ENCODE measurements at regions not wholly inside any gene's neighbourhood (a gene's known extent, or its start where the extent isn't known, plus 50 kb on each side); places are given as distances from the start of the nearest gene placed in this dataset.

DNA sequence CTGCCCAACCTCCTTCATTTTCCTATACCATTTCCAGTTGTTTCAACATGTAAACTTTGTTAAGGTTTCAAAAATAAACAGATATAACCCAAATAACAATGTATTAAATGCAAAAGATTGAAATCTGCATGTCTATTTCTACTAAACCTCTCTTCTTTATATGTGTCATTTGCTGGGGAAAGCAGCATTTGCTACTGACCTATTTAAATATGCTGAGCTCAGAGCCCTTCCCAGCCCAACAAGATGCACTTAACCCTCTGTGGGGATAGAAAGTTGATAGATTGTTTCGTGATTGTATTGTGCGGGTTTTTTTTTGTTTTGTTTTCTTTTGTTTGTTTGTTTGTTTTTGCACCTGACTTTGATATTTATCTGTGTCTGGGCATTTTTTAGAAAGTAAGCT lies 139.5 kb downstream of the UCHL1 start:
- Histone ChIP-seq H3K4me1 (ENCODE audit: control insufficient read depth, insufficient read depth, low read length) (no peaks in the 10 kb centered on the region), H2AK9ac (replicated peaks; ENCODE audit: low read depth, low read length, poor library complexity) (no peak overlapping the region), H3K23ac (ENCODE audit: low read depth, low read length) (no peak overlapping the region), H3K14ac (replicated peaks; ENCODE audit: low read depth, low read length) (no peak overlapping the region), H3K4me2 (ENCODE audit: low read depth, low read length) (no peak overlapping the region), H2BK15ac (ENCODE audit: low read depth, low read length) (no peak overlapping the region), H3K27me3 (ENCODE audit: control insufficient read depth, insufficient read depth, low read length) (no peaks in the 10 kb centered on the region), H3K18ac (ENCODE audit: low read depth, low read length) (no peak overlapping the region), H3K56ac (ENCODE audit: extremely low read depth, insufficient read depth, low read length) (no peak overlapping the region), H3K36me3 (ENCODE audit: control insufficient read depth, insufficient read depth, low read length) (no peaks in the 10 kb centered on the region), H4K8ac (ENCODE audit: low read depth in 2 of 2, low read length in 2 of 2) (no peak overlapping the region), H3K9me3 (ENCODE audit: control insufficient read depth, insufficient read depth, low read length) (no peaks in the 10 kb centered on the region), H2BK5ac (ENCODE audit: low read depth, low read length, poor library complexity, severe bottlenecking) (no peak overlapping the region), H3K79me1 (ENCODE audit: low read depth in 1 of 2, low read length in 2 of 2) (no peaks in the 10 kb centered on the region), H2AFZ (replicated peaks; ENCODE audit: low read length, poor library complexity) (no peak overlapping the region), H3K4me3 (ENCODE audit: insufficient read depth, low read depth, low read length) (no peak overlapping the region), H3K9me1 (ENCODE audit: insufficient read depth, low read length) (no peaks in the 10 kb centered on the region), H2AK5ac (ENCODE audit: low read depth, low read length) (no peak overlapping the region), H2BK20ac (ENCODE audit: low read depth, low read length) (no peak overlapping the region), H2BK120ac (ENCODE audit: low read depth, low read length) (no peak overlapping the region), H4K91ac (ENCODE audit: insufficient read depth, low read depth, low read length) (no peak overlapping the region), H3K27ac (ENCODE audit: insufficient read depth, low read length) (no peak overlapping the region), H3K9ac (ENCODE audit: low read depth, low read length) (no peak overlapping the region), H4K20me1 (ENCODE audit: insufficient read depth, low read length) (no peaks in the 10 kb centered on the region), H3K4ac (ENCODE audit: low read depth, low read length) (no peak overlapping the region), H4K5ac (ENCODE audit: low read depth, low read length) (no peak overlapping the region)
- ChIA-PET POLR2A (ENCODE audit: unreplicated experiment) (no interaction called here), CTCF (no interaction called here)
- TF ChIP-seq RCOR1 (IDR thresholded peaks at IDR 0.05; ENCODE audit: insufficient replicate concordance, low read length): no peak
- TF ChIP-seq, protein P1, sequence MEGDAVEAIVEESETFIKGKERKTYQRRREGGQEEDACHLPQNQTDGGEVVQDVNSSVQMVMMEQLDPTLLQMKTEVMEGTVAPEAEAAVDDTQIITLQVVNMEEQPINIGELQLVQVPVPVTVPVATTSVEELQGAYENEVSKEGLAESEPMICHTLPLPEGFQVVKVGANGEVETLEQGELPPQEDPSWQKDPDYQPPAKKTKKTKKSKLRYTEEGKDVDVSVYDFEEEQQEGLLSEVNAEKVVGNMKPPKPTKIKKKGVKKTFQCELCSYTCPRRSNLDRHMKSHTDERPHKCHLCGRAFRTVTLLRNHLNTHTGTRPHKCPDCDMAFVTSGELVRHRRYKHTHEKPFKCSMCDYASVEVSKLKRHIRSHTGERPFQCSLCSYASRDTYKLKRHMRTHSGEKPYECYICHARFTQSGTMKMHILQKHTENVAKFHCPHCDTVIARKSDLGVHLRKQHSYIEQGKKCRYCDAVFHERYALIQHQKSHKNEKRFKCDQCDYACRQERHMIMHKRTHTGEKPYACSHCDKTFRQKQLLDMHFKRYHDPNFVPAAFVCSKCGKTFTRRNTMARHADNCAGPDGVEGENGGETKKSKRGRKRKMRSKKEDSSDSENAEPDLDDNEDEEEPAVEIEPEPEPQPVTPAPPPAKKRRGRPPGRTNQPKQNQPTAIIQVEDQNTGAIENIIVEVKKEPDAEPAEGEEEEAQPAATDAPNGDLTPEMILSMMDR (conservative IDR thresholded peaks at IDR 0.05; ENCODE audit: low read depth, low read length): no peak
- no peak for TF ChIP-seq CEBPB (IDR thresholded peaks at IDR 0.05; ENCODE audit: low read depth, low read length)
- no peak for TF ChIP-seq POLR2A (IDR thresholded peaks at IDR 0.05; ENCODE audit: low read depth, low read length)
- TF ChIP-seq CHD1 (IDR thresholded peaks at IDR 0.05; ENCODE audit: low read depth, low read length): no peak
- no peak for TF ChIP-seq MXI1 (IDR thresholded peaks at IDR 0.05; ENCODE audit: borderline replicate concordance, low read depth, low read length)
- no peak for TF ChIP-seq FOS (IDR thresholded peaks at IDR 0.05; ENCODE audit: low read depth, low read length)
- TF ChIP-seq MAFK (IDR thresholded peaks at IDR 0.05; ENCODE audit: low read depth, low read length): no peak
- TF ChIP-seq RAD21 (IDR thresholded peaks at IDR 0.05; ENCODE audit: low read length): no peak
- TF ChIP-seq SMC3 (IDR thresholded peaks at IDR 0.05; ENCODE audit: low read depth, low read length): no peak
- TF ChIP-seq MAZ (IDR thresholded peaks at IDR 0.05; ENCODE audit: borderline replicate concordance, low read depth, low read length): no peak
- no peak for TF ChIP-seq RFX5 (IDR thresholded peaks at IDR 0.05; ENCODE audit: low read depth, low read length)
- TF ChIP-seq, protein P2, sequence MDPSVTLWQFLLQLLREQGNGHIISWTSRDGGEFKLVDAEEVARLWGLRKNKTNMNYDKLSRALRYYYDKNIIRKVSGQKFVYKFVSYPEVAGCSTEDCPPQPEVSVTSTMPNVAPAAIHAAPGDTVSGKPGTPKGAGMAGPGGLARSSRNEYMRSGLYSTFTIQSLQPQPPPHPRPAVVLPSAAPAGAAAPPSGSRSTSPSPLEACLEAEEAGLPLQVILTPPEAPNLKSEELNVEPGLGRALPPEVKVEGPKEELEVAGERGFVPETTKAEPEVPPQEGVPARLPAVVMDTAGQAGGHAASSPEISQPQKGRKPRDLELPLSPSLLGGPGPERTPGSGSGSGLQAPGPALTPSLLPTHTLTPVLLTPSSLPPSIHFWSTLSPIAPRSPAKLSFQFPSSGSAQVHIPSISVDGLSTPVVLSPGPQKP (IDR thresholded peaks at IDR 0.05; ENCODE audit: borderline replicate concordance, low read depth, low read length): no peak
- TF ChIP-seq BHLHE40 (IDR thresholded peaks at IDR 0.05; ENCODE audit: low read depth, low read length): no peak
- TF ChIP-seq, protein P3, sequence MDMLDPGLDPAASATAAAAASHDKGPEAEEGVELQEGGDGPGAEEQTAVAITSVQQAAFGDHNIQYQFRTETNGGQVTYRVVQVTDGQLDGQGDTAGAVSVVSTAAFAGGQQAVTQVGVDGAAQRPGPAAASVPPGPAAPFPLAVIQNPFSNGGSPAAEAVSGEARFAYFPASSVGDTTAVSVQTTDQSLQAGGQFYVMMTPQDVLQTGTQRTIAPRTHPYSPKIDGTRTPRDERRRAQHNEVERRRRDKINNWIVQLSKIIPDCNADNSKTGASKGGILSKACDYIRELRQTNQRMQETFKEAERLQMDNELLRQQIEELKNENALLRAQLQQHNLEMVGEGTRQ (IDR thresholded peaks at IDR 0.05; ENCODE audit: low read depth, low read length): no peak
- no peak for TF ChIP-seq NFE2L2 (IDR thresholded peaks at IDR 0.05; ENCODE audit: low read depth, low read length)
- no CpG with 5 or more reads among the region's 2 CpGs for WGBS, 2 experiments (ENCODE audit: extremely low coverage in 2 of 2, insufficient read length in 1 of 2)
- intact Hi-C loops (cut with micrococcal nuclease) (no loop called here), dilution Hi-C loops (cut with HindIII; ENCODE audit: low sequenced_read_pairs, unreplicated experiment) (no loop called here), in situ Hi-C loops (cut with MboI; ENCODE audit: low sequenced_read_pairs) (no loop called here)
- ATAC-seq (ENCODE audit: low read depth) (no peak), DNase-seq (no peak)
- no TSS peak for BruUV-seq (replicated peaks)

Data from IMR-90 (cell line).